HG02571 (cell line): ENCODE measurements at regions not wholly inside any gene's neighbourhood (a gene's known extent, or its start where the extent isn't known, plus 50 kb on each side); places are given as distances from the start of the nearest gene placed in this dataset.

ENCODE experiments used
- ATAC-seq: cut with Tn5 transposase; IDR thresholded peaks from one replicate; pipeline ENCODE4 v1.9.1; 2021; ENCODE audit warnings: mild to moderate bottlenecking, moderate library complexity; ENCODE audit not compliant: unreplicated experiment

DNA sequence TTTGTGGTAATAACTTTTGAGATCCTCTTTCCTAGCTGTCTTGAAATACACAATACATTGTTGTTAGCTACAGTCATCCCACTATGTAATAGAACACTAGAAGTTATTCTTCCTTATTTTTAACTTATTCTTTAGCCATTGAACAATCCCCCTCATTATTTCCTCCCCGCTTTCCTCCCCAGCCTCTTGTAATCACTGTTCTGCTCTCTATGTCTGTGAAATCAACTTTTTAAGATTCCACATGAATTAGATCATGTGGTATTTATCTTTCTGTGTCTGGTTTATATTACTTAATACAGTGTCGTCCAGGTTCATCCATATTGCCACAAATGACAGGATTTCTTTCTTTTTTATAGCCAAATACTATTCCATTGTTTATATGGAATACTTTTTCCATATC is 72.9 kb downstream of the SLC10A2 start:
- ATAC-seq, result no peak

- ATAC-seq, result no peak
Measured at GRCh38 chr13:102984210-102984609, 82.0 kb downstream of the SLC10A2 start.

GRCh38 chr13:102983496-102983895 is 82.7 kb downstream of the SLC10A2 start:
- ATAC-seq, result no peak

DNA sequence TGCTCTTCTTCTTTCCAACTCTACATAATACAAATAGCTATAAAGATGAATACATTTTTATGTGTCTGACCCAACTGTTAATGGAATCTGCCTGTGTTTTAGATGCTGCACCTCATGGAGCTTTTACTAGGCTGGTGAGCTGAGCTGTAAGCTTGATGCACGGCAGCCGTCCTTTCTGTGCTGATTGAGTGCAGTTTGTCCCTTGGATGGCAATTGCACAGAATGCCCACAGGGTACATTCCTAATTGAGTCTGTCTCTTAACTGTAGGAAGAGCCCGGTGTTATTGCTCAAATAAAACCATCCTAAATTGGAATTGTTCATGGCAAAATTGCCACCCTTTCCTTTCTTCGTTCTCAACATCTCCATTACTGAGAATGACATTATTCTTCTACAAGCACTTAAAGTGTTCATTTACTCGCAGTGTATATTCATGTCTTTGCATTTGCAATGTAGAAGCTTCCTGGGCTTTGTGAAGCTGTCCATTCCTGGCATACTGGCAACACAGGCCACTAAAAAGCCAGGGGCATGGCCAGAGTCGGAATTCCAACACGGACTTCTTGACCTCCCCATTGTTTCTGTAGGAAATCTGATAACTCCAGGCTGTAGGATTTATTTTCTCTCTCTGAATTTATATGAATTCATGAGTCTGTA is 85.8 kb downstream of the SLC10A2 start:
- no peak for ATAC-seq

- no peak for ATAC-seq
Measured at GRCh38 chr13:102978168-102978567, 88.0 kb downstream of the SLC10A2 start.

DNA sequence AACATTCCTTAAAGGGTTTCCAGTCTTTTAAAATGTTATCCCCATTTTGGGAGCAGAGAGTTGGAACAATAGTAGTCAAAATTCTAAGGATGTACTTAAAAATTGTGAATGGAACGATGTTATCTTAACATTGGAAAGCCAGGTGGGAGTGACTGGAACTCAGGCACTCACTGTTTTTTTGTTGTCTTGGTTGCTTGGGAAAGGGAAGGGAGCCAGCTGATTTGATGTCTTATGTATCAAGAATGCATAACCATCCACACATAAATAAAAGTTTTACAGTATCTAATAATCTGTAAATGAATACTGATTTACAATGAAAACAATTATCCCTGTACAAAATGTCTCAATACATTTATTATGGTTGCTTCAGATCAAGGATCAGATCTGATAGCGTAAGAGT is 88.7 kb downstream of the SLC10A2 start:
- no peak for ATAC-seq

- no peak for ATAC-seq
Measured at GRCh38 chr13:102974317-102975087, 91.7 kb downstream of the SLC10A2 start.

- no peak for ATAC-seq
Measured at GRCh38 chr13:102972191-102972590, 94.0 kb downstream of the SLC10A2 start.

DNA sequence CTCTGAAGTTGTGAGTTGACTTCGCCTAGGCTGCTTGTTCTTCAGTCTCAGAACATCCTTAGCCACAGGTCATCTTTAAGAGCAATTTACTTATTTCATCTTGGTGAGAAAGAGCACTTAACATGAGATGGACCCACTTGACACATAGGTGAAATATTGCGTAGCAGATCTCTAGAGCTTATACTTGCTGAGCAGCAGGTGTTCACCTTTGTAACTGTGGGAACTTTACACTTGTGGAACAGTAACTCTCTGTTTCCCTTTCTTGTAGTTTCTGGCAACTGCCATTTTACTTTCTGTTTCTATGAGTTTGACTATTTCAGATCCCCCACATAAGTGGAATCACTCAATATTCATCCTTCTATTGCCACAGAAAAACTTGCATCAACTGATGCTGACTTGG is 95.7 kb downstream of the SLC10A2 start:
- ATAC-seq, result peak; percentile 100

DNA sequence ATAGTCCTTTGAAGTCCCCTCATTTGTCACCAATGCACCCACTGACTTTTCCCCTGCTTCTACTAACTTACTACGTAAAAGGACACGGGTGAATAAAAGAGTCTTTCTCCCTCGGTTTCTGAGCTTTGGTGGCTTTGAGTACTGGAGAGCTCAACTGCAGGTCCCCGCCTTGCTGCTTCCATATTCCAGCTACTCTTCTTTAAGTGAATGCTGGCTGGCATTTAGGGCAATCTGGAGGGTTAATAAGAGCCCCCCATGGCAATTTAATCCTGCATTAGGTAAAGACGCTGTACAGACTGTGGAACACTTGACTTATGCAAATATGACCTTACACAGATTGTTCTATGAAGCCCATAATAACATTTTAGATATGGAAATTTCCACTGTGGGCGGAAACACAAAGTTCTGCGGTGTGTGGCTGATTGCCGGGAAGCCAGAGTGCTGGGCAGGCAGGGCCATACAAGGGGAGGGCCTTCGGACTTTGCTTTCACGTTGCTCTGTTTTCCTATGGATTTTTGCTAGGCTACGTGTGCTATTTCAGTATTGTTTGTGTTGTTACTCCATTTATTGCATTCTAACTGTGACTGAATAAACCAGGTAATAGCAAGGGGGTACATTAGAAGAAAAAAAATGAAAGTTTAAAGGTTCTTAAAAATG is 97.5 kb downstream of the SLC10A2 start:
- ATAC-seq, result no peak

DNA sequence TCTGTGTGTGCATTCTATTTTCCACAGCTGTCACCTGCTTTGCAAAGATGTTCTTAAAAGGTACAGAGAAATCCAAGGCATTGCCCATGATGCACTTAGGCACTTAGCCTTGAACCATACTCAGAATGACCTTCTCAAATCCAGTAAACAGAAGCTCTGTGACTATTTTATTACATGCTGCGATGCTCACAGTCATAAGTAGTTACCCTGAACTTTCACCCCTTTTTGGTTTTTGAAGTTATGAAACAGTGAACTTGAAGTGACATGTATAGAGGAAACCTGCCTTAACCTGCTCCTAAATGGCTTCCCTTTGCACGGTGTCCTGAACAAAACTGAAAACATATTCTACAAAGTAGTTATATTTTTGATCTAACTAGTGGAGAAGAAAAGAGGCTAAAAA is 100.4 kb downstream of the SLC10A2 start:
- no peak for ATAC-seq

GRCh38 chr13:102962430-102962829 is 103.8 kb downstream of the SLC10A2 start:
- no peak for ATAC-seq

- ATAC-seq, result no peak
Measured at GRCh38 chr13:102960959-102961358, 105.3 kb downstream of the SLC10A2 start.

DNA sequence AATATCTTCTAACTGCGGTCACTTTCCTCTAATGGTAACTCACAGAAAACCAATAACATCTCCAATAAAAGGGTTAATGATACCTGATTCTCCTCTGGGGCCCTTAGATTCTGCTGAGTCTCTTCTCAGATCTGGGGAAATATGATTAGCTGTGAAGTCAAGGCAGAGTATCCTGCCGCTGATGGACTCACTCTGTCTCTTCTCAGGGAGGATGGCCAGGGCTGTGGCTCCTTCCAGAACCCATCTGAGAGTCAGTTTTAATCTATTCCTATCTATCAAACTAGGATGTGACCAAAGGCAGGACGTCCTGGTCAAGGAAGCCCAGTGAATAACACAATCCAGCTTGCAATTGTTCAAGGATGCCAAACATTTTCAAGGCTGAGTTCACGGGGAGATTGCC is 109.8 kb downstream of the SLC10A2 start:
- no peak for ATAC-seq

DNA sequence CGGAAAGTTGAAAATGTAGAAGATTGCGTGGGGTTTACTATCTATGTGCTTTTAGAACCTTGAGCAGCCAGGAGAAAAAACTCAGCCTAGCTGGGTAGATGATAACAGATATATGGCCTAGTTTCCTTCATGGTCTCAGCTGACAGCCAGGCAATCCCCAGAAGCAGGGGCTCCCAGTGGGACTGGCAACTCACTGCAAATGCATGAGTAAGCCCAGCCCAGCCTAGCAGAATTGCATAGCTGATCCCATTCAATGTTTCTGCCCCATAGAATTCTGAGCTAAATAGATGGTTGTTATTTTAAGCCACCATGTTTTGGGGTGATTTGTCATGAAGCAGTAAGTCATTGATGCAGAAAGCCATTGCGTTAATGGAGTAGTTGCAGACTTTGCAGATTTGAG is 108.5 kb downstream of the ERCC5 start:
- no peak for ATAC-seq

- no peak for ATAC-seq
Measured at GRCh38 chr13:102951808-102952207, 106.0 kb downstream of the ERCC5 start.

- ATAC-seq, result no peak
Measured at GRCh38 chr13:102947745-102948405, 102.0 kb downstream of the ERCC5 start.

GRCh38 chr13:102945886-102946285 is 100.1 kb downstream of the ERCC5 start:
- no peak for ATAC-seq

GRCh38 chr13:102945324-102945815 is 99.5 kb downstream of the ERCC5 start:
- ATAC-seq, result no peak

DNA sequence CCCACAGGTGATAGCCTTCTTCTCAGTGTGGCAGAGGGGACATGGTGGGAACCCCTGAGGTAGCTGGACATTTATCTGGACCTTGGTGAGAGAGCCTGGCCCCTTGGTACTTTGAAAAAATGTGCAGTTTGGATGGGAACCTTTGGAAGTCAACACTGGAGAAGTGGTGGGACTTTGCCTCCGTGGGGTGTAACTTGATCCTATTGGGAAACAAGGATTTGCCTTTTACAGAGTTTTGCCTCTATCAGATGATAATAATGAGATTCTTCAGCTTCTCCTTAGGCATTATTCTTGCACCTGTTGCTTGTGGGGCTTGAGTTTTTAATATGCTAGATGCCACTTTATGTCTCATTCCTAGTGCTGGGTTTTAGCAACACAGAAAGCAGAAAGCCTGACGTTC is 99.0 kb downstream of the ERCC5 start:
- no peak for ATAC-seq

DNA sequence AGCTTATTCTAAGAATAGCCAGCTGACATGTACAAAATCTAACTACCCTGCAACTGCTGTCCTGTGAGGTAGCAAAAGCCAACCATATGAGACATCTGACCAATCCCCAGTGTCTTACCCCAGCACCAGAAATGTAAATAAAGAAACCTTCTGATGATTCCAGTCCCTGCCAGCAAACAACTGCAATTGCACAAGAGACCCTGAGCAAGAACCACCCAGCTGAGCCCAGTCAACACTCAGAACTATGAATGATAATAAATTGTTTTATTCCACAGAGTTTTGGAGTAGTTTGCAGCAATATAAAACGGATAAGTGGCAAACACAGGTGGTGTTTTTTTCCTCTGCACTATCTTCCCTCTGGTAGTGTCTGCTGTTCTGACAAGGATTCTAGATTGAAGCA is 94.9 kb downstream of the ERCC5 start:
- no peak for ATAC-seq
